Caco-2 (cell line): ENCODE measurements at regions not wholly inside any gene's neighbourhood (a gene's known extent, or its start where the extent isn't known, plus 50 kb on each side); places are given as distances from the start of the nearest gene placed in this dataset.

Experiments used
- BruUV-seq: library from RNA; stranded (reverse); fragments of 400-500 nt; replicated peaks from 2 replicates; lab custom pipeline; 2021; lab: Mats Ljungman, UMichigan
- CTCF ChIA-PET: fragments of 300-600 bp; sonication (Branson Sonifier 250); formaldehyde crosslinking; loops from one replicate; lab custom pipeline; 2022; ENCODE audit warnings: antibody characterized with exemption; lab: Charles Lee
- POLR2A ChIA-PET: fragments of 300-600 bp; sonication (Branson Sonifier 250); formaldehyde crosslinking; loops from one replicate; lab custom pipeline; 2022; ENCODE audit warnings: antibody characterized with exemption; lab: Charles Lee
- DNase-seq, 2 experiments: peaks; one replicate each; pipeline versions ENCODE4 v3.0.0 to v3.0.0-alpha.2; 2020 to 2022
- H3K27me3 ChIP-seq: replicated peaks from 2 replicates; pipeline ENCODE4 v1.6.0; 2011; ENCODE audit warnings: low read length; ENCODE audit not compliant: control insufficient read depth, insufficient read depth
- H3K36me3 ChIP-seq: 2 replicates; pipeline ENCODE4 v1.5.1; 2011; ENCODE audit warnings: low read length; ENCODE audit not compliant: control insufficient read depth, insufficient read depth
- H3K4me1 ChIP-seq: fragments of 250-450 bp; sonication (Bioruptor Pico); 2 replicates; pipeline ENCODE4 v1.5.1; 2020; ENCODE audit warnings: mild to moderate bottlenecking
- H3K4me3 ChIP-seq: 2 replicates; pipeline ENCODE4 v1.5.1; 2011; ENCODE audit warnings: low read depth, mild to moderate bottlenecking, control low read depth, low read length
- H3K9me3 ChIP-seq: fragments of 250-450 bp; sonication (Bioruptor Pico); 2 replicates; pipeline ENCODE4 v1.5.1; 2020; ENCODE audit warnings: mild to moderate bottlenecking, moderate library complexity
- H3K27ac Mint-ChIP-seq: one replicate; pipeline ENCODE4 v1.8.0; 2022; ENCODE audit warnings: mixed read lengths; ENCODE audit not compliant: unreplicated experiment
- H3K27me3 Mint-ChIP-seq: one replicate; pipeline ENCODE4 v1.8.0; 2022; ENCODE audit warnings: mixed read lengths; ENCODE audit not compliant: insufficient read depth, unreplicated experiment
- H3K36me3 Mint-ChIP-seq: one replicate; pipeline ENCODE4 v1.8.0; 2022; ENCODE audit warnings: mild to moderate bottlenecking, mixed read lengths; ENCODE audit not compliant: insufficient read depth, unreplicated experiment
- H3K4me1 Mint-ChIP-seq: one replicate; pipeline ENCODE4 v1.8.0; 2022; ENCODE audit warnings: low read depth, mixed read lengths; ENCODE audit not compliant: unreplicated experiment
- H3K4me3 Mint-ChIP-seq: one replicate; pipeline ENCODE4 v1.8.0; 2022; ENCODE audit warnings: mild to moderate bottlenecking, moderate library complexity, mixed read lengths; ENCODE audit not compliant: unreplicated experiment
- H3K9me3 Mint-ChIP-seq: one replicate; pipeline ENCODE4 v1.8.0; 2022; ENCODE audit warnings: mixed read lengths; ENCODE audit not compliant: unreplicated experiment
- CTCF ChIP-seq, 2 experiments: fragments of 200-600 bp in 1 of 2; IDR thresholded peaks; 1 replicate in 1 of 2; 2 replicates in 1 of 2; pipeline versions ENCODE4 v1.5.1 to v1.8.0; 2011 to 2022; ENCODE audit warnings: antibody characterized with exemption in 1 of 2, control low read depth in 1 of 2, inconsistent platforms in 1 of 2, low read depth in 1 of 2, low read length in 1 of 2, mild to moderate bottlenecking in 1 of 2, moderate library complexity in 1 of 2; ENCODE audit not compliant: insufficient read depth in 1 of 2, severe bottlenecking in 1 of 2, unreplicated experiment in 1 of 2
- intact Hi-C: fragments of 100-400 bp; cut with micrococcal nuclease; formaldehyde crosslinking; loops from one replicate; pipeline ENCODE4 v1.10.0; 2022; ENCODE audit not compliant: unreplicated experiment

GRCh38 chr6:6820641-6821238 lies 232.2 kb downstream of the LY86 start:
- H3K36me3 Mint-ChIP-seq, result no peaks in the 10 kb centered on the region
- no peak overlapping the region for H3K27ac Mint-ChIP-seq
- no peak for DNase-seq
- ChIA-PET CTCF (no interaction called here), POLR2A (no interaction called here)
- H3K4me1 Mint-ChIP-seq, result no peaks in the 10 kb centered on the region
- Histone ChIP-seq H3K4me1 (no peaks in the 10 kb centered on the region), H3K27me3 (no peaks in the 10 kb centered on the region), H3K9me3 (no peaks in the 10 kb centered on the region), H3K36me3 (no peaks in the 10 kb centered on the region), H3K4me3 (no peak overlapping the region)
- BruUV-seq, result no TSS peak
- H3K9me3 Mint-ChIP-seq, result no peaks in the 10 kb centered on the region
- intact Hi-C loops, result no loop called here
- no peaks in the 10 kb centered on the region for H3K27me3 Mint-ChIP-seq
- H3K4me3 Mint-ChIP-seq, result no peak overlapping the region
- no peak for TF ChIP-seq CTCF (IDR thresholded peaks at IDR 0.05; ENCODE audit: insufficient read depth in 1 of 2, low read depth in 1 of 2, low read length in 1 of 2, severe bottlenecking in 1 of 2, unreplicated experiment in 1 of 2)

- Mint-ChIP-seq H3K9me3 (no peaks in the 10 kb centered on the region), H3K36me3 (no peaks in the 10 kb centered on the region), H3K4me3 (no peak overlapping the region), H3K4me1 (no peaks in the 10 kb centered on the region), H3K27ac (no peak overlapping the region), H3K27me3 (no peaks in the 10 kb centered on the region)
- H3K27me3 ChIP-seq, result no peaks in the 10 kb centered on the region
- H3K9me3 ChIP-seq, result no peaks in the 10 kb centered on the region
- CTCF ChIA-PET, result no interaction called here
- H3K4me1 ChIP-seq, result no peaks in the 10 kb centered on the region
- H3K36me3 ChIP-seq, result no peaks in the 10 kb centered on the region
- H3K4me3 ChIP-seq, result no peak overlapping the region
- TF ChIP-seq CTCF (IDR thresholded peaks at IDR 0.05; ENCODE audit: insufficient read depth in 1 of 2, low read depth in 1 of 2, low read length in 1 of 2, severe bottlenecking in 1 of 2, unreplicated experiment in 1 of 2), result no peak
- POLR2A ChIA-PET, result no interaction called here
- DNase-seq, result no peak
- intact Hi-C loops, result no loop called here
- BruUV-seq, result no TSS peak
These were observed 233.2 kb downstream of the LY86 start for GRCh38 chr6:6821639-6822261.

GRCh38 chr6:6823030-6823429 lies 234.5 kb downstream of the LY86 start:
- H3K4me3 Mint-ChIP-seq, result no peak overlapping the region
- POLR2A ChIA-PET, result no interaction called here

More at GRCh38 chr6:6823030-6823429, 234.5 kb downstream of the LY86 start:
- intact Hi-C loops, result no loop called here
- no TSS peak for BruUV-seq
- no peaks in the 10 kb centered on the region for H3K9me3 Mint-ChIP-seq
- no peaks in the 10 kb centered on the region for H3K9me3 ChIP-seq
- CTCF ChIA-PET, result no interaction called here
- no peaks in the 10 kb centered on the region for H3K27me3 Mint-ChIP-seq
- no peaks in the 10 kb centered on the region for H3K27me3 ChIP-seq
- H3K4me3 ChIP-seq, result no peak overlapping the region
- no peaks in the 10 kb centered on the region for H3K4me1 Mint-ChIP-seq
- no peak for TF ChIP-seq CTCF (IDR thresholded peaks at IDR 0.05; ENCODE audit: insufficient read depth in 1 of 2, low read depth in 1 of 2, low read length in 1 of 2, severe bottlenecking in 1 of 2, unreplicated experiment in 1 of 2)
- DNase-seq, result no peak
- no peaks in the 10 kb centered on the region for H3K36me3 Mint-ChIP-seq
- no peaks in the 10 kb centered on the region for H3K4me1 ChIP-seq
- H3K36me3 ChIP-seq, result no peaks in the 10 kb centered on the region
- H3K27ac Mint-ChIP-seq, result no peak overlapping the region
